LNCaP clone FGC (cell line): ENCODE measurements at regions not wholly inside any gene's neighbourhood (a gene's known extent, or its start where the extent isn't known, plus 50 kb on each side); places are given as distances from the start of the nearest gene placed in this dataset.
"Not testable (repeated sequence)": the region's sequence is repeated elsewhere in the genome, so short reads cannot be mapped to it uniquely, and the experiment has no call there.

ENCODE experiments used
- DNase-seq: peaks from one replicate; pipeline ENCODE4 v3.0.0-alpha.2; 2011; ENCODE audit warnings: low read depth
- H3K4me3 ChIP-seq: 2 replicates; pipeline ENCODE4 v1.5.1; 2011; ENCODE audit warnings: mild to moderate bottlenecking, low read depth, low read length, control low read depth
- TF ChIP-seq, protein P1 (sequence below): IDR thresholded peaks from 2 replicates; pipeline ENCODE4 v1.5.1; 2012; ENCODE audit warnings: mild to moderate bottlenecking; ENCODE audit not compliant: control insufficient read depth, insufficient read depth; ENCODE audit errors: extremely low read depth

DNA sequence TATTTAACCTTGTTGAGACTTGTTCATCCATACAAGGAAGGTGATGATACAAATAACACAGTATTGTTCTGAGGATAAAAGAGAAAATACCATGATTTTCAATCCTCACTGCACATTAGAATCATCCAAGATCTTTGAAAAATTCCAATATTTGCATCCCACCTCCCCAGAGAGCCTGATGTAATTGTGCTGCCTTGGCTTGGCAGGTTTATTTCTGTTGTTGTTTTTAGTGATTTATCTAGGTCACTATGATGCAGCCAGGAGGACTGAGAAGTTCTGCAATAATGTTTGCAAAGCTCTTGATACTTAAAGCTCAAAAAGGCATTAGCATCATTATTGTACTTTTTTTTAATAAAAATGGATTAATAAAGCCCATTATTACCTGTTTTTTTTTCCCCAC is 67.0 kb upstream of the NMUR2 start:
- TF ChIP-seq, protein P1, sequence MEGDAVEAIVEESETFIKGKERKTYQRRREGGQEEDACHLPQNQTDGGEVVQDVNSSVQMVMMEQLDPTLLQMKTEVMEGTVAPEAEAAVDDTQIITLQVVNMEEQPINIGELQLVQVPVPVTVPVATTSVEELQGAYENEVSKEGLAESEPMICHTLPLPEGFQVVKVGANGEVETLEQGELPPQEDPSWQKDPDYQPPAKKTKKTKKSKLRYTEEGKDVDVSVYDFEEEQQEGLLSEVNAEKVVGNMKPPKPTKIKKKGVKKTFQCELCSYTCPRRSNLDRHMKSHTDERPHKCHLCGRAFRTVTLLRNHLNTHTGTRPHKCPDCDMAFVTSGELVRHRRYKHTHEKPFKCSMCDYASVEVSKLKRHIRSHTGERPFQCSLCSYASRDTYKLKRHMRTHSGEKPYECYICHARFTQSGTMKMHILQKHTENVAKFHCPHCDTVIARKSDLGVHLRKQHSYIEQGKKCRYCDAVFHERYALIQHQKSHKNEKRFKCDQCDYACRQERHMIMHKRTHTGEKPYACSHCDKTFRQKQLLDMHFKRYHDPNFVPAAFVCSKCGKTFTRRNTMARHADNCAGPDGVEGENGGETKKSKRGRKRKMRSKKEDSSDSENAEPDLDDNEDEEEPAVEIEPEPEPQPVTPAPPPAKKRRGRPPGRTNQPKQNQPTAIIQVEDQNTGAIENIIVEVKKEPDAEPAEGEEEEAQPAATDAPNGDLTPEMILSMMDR: no peak
- no peak overlapping the region for H3K4me3 ChIP-seq
- no peak for DNase-seq

DNA sequence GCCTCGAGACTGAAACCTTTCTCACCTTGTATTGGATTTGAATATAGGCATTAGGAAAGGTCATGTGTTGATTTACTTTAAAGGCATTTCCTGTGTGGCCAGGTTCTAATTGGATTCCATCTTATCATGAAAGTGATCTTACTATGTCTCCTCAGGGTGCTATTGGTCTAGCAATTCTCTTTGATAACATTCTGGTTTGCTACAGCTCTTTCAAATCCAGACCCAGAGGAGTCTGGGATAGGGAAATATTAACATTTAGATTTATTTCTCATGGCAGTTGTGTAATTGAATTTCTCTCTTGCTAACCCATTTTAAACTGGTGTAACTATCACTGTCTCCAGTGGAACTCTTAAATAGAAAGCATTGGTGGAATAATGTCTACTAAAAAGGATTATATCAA is 69.9 kb upstream of the NMUR2 start:
- TF ChIP-seq, protein P1: no peak
- H3K4me3 ChIP-seq: no peak overlapping the region
- DNase-seq: no peak

DNA sequence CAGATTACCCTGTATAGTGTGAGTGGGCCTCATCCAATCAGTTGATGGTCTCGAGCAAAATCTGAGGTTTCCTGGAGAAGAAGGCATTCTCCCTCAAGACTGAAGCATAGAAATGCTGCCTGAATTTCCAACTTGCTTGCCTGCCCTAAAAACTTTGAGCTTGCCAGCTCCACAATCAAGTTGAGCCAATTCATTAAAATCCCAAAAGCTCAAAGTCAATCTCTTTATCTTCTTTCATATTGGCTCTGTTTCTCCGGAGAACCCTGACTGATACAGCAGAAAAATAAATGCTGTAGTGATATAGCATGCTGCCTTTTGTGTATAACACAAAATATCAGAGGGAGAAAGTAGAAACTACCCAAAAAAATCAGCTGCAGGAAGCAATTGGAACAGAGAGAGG is 72.5 kb upstream of the NMUR2 start:
- TF ChIP-seq, protein P1: no peak
- DNase-seq: no peak
- no peak overlapping the region for H3K4me3 ChIP-seq

DNA sequence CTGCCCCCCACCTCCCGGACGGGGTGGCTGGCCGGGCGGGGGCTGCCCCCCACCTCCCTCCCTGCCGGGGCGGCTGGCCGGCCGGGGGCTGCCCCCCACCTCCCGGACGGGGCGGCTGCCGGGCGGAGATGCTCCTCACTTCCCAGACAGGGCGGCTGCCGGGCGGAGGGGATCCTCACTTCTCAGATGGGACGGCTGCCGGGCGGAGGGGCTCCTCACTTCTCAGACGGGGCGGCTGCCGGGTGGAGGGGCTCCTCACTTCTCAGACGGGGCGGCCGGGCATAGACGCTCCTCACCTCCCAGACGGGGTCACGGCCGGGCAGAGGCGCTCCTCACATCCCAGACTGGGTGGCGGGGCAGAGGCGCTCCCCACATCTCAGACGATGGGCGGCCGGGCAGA is 74.8 kb upstream of the NMUR2 start:
- DNase-seq, H3K4me3 ChIP-seq: not testable (repeated sequence)

DNA sequence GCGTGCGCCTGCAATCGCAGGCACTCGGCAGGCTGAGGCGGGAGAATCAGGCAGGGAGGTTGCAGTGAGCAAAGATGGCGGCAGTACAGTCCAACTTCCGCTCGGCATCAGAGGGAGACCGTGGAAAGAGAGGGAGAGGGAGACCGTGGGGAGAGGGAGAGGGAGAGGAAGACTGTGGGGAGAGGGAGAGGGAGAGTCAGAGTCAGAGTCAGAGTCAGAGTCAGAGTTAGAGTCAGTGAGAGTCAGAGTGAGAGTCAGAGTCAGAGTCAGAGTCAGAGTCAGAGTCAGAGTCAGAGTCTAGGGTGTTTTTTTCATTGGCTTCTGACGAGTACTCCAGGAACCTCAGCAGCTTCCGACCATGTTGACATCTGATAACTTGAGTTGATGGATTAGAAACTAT is 75.6 kb upstream of the NMUR2 start:
- DNase-seq: not testable (repeated sequence)

DNA sequence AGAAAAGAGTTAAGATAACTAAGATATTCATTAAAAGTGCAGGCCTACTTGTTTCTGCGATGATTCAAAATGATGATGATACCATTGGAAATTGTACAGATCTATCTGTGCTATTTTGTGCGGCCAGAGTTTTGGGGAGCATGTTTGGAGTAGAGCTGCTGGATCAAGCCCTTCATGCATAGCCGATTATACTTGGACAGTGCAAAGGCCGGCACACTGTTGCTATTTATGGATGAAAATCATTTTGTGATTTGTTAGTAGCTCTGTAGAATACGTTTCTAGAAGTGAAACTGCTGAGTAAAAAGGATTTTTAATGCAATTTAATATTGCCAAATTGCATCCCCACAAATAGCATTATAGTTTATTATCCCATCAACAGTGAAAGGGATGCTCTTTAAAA is 82.1 kb upstream of the NMUR2 start:
- TF ChIP-seq, protein P1: no peak
- no peak for DNase-seq
- no peak overlapping the region for H3K4me3 ChIP-seq

More for the DNA sequence above, 75.6 kb upstream of the NMUR2 start:
- not testable (repeated sequence) for H3K4me3 ChIP-seq

DNA sequence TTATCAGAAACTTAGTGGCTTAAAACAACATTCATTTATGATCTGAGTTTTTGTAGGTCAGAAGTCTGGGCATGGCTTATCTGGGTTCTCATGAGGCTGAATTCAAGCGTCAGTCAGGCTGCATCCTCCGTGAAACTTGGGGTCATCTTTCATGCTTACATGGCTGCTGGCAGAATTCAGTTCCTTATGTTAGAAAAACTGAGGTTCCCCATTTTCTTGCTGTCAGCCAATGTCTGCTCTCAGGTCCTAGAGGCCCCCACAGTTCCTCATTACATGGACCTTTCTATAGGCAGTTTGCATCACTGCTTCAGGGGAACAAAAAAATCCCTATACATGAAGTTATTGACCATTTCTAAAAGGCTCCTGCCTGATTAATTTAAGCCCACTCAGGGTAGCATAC is 83.8 kb upstream of the NMUR2 start:
- no peak for DNase-seq
- TF ChIP-seq, protein P1: no peak
- H3K4me3 ChIP-seq: no peak overlapping the region

DNA sequence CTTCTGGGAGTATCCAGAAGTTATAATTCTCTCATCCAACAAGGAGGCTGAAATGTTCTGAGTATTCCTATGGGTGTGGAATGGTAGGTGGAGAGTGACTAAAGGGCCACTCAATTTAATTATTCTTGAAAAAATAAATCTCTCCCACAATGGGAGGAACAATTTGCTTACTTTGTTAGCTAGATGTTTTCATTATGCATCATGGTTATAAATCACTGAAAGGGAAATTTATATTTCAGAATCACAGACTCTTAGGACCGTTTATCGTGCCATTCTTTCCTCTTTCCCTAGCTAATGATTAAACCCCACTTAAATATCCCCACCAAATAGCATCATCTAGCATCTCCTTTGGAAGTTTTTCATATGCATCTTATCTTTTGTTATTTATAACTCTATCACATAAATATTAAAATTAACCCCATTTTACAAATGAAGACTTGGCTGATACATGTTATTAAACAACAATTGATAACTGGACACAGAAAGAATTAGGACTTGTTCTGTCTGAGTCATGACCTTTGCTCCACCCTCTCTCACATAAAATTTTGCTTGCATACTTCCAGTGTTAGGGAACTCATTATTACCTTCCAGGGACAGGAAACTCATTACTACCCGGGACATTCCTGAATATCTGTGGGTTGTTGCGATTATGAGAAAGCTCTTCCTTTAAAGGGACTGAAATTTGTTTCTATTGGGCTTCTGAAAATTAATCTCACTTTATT is 94.9 kb upstream of the NMUR2 start:
- no peak for DNase-seq
- no peak overlapping the region for H3K4me3 ChIP-seq
- TF ChIP-seq, protein P1: no peak
